Thymus (tissue), 11 donors: ENCODE measurements at regions not wholly inside any gene's neighbourhood (a gene's known extent, or its start where the extent isn't known, plus 50 kb on each side); places are given as distances from the start of the nearest gene placed in this dataset.
"Not testable (repeated sequence)": the region's sequence is repeated elsewhere in the genome, so short reads cannot be mapped to it uniquely, and the experiment has no call there.

Source experiments
- DNase-seq, 9 donors: peaks; one replicate each; pipeline ENCODE4 v3.0.0-alpha.2; 2013; ENCODE audit warnings: low spot score in 9 of 9, low read depth in 6 of 9, missing footprints in 1 of 9
- H3K27ac ChIP-seq, 2 donors: one replicate each; pipeline ENCODE4 v1.5.1; 2013; ENCODE audit warnings: control low read depth in 1 of 2, low read depth in 1 of 2, low read length in 1 of 2, mild to moderate bottlenecking in 1 of 2, moderate library complexity in 1 of 2
- H3K27me3 ChIP-seq, 2 donors: one replicate each; pipeline ENCODE4 v1.5.1; 2013; ENCODE audit warnings: low read length in 1 of 2; ENCODE audit not compliant: control insufficient read depth in 2 of 2, insufficient read depth in 1 of 2
- H3K36me3 ChIP-seq, 2 donors: one replicate each; pipeline ENCODE4 v1.5.1; 2013; ENCODE audit warnings: low read length in 1 of 2, mild to moderate bottlenecking in 1 of 2, moderate library complexity in 1 of 2; ENCODE audit not compliant: control insufficient read depth in 2 of 2, insufficient read depth in 2 of 2
- H3K4me1 ChIP-seq, 2 donors: one replicate each; pipeline ENCODE4 v1.5.1; 2013; ENCODE audit warnings: low read length in 2 of 2; ENCODE audit not compliant: control insufficient read depth in 2 of 2, insufficient read depth in 2 of 2
- H3K4me3 ChIP-seq, 2 donors: one replicate each; pipeline ENCODE4 v1.5.1; 2013; ENCODE audit warnings: low read length in 2 of 2, control low read depth in 1 of 2, mild to moderate bottlenecking in 1 of 2
- H3K9me3 ChIP-seq, 2 donors: one replicate each; pipeline ENCODE4 v1.5.1; 2013; ENCODE audit warnings: low read length in 1 of 2, mild to moderate bottlenecking in 1 of 2; ENCODE audit not compliant: control insufficient read depth in 2 of 2, insufficient read depth in 1 of 2
- WGBS: extraction: QIAGEN DNeasy Blood & Tissue Kit; methylation state at CpG from one replicate; pipeline ENCODE4 v1.1.7; 2013; 5-methylcytosine and 5-hydroxymethylcytosine counted together
- donor health status: healthy.

GRCh38 chr16:85199880-85200279 lies 87.6 kb upstream of the CIBAR2 start:
- Histone ChIP-seq H3K27ac (no peak overlapping the region), H3K4me1 (peaks cover 0 to 11% of the 10 kb centered on the region in 2 donors), H3K4me3 (no peak overlapping the region), H3K36me3 (no peaks in the 10 kb centered on the region), H3K27me3 (no peaks in the 10 kb centered on the region), H3K9me3 (no peaks in the 10 kb centered on the region)
- DNase-seq: no peak
- WGBS: 94% methylated on average over 9 of the region's 9 CpGs

DNA sequence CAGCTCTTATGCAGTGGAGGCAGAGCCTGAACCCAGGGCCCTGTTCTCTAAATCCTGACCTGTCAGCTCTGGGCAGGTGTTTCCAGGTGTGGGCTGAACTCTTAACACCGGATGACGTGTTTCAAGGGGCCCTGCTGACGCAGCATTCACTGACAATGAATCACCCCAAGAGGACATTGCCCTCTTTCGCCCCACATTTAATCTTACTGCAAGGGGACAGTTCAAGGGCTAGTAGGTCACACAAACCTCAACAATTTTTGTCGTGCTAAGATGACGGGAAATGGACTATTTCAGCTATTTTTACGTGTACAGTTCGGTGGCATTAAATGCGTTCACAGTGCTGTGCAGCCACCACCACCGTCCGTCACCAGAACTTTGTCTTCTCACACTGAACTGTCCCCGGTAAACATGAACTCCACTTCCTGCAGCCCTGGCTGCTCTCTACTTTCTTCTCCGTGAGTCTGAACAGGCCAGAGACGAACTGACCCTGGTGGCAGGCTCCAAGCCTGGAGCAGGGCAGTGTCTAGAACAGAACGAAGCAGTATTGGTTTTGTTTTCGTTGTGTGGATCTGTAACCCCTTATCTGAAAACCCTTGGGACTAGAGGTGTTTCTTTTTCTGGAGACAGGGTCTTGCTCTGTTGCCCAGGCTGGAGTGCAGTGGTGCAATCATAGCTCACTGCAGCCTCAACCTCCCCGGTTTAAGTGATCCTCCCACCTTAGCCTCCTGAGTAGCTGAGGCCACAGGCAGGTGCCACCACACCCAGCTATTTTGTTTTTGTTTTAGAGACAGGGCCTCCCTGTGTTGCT lies 88.4 kb upstream of the CIBAR2 start:
- Histone ChIP-seq H3K27me3 (no peaks in the 10 kb centered on the region), H3K36me3 (no peaks in the 10 kb centered on the region), H3K27ac (no peak overlapping the region), H3K9me3 (no peaks in the 10 kb centered on the region), H3K4me1 (peaks cover 0 to 11% of the 10 kb centered on the region in 2 donors), H3K4me3 (no peak overlapping the region)
- WGBS: 94% methylated on average over 17 of the region's 17 CpGs
- no peak for DNase-seq

GRCh38 chr16:85201574-85201973 lies 89.3 kb upstream of the CIBAR2 start:
- Histone ChIP-seq H3K4me3 (no peak overlapping the region), H3K27me3 (no peaks in the 10 kb centered on the region), H3K27ac (no peak overlapping the region), H3K36me3 (no peaks in the 10 kb centered on the region), H3K9me3 (no peaks in the 10 kb centered on the region), H3K4me1 (peaks cover 0 to 12% of the 10 kb centered on the region in 2 donors)
- DNase-seq: no peak
- WGBS: 92% methylated on average over 8 of the region's 8 CpGs

- WGBS: 86% methylated on average over 14 of the region's 14 CpGs
- DNase-seq: no peak
- H3K27me3 ChIP-seq: peaks cover 0 to 3% of the 10 kb centered on the region in 2 donors
- peak overlapping the region in 1 of 2 donors; percentile 43 for H3K27ac ChIP-seq
- H3K4me3 ChIP-seq: no peak overlapping the region
- peaks cover 0 to 14% of the 10 kb centered on the region in 2 donors for H3K4me1 ChIP-seq
- no peaks in the 10 kb centered on the region for H3K36me3 ChIP-seq
- H3K9me3 ChIP-seq: no peaks in the 10 kb centered on the region
Measured at GRCh38 chr16:85202051-85202601, 89.9 kb upstream of the CIBAR2 start.

- DNase-seq: no peak
- Histone ChIP-seq H3K9me3 (peaks cover 0 to 3% of the 10 kb centered on the region in 2 donors), H3K36me3 (no peaks in the 10 kb centered on the region), H3K27ac (peak overlapping the region in 1 of 2 donors; percentile 43), H3K4me1 (peaks cover 0 to 15% of the 10 kb centered on the region in 2 donors), H3K4me3 (no peak overlapping the region), H3K27me3 (peaks cover 0 to 3% of the 10 kb centered on the region in 2 donors)
- WGBS: 87% methylated on average over 21 of the region's 21 CpGs
Measured at GRCh38 chr16:85202631-85203461, 90.6 kb upstream of the CIBAR2 start.

- Histone ChIP-seq H3K4me3 (no peak overlapping the region), H3K36me3 (no peaks in the 10 kb centered on the region), H3K4me1 (peaks cover 0 to 15% of the 10 kb centered on the region in 2 donors), H3K27ac (no peak overlapping the region), H3K27me3 (peaks cover 0 to 3% of the 10 kb centered on the region in 2 donors), H3K9me3 (peaks cover under 1 to 7% of the 10 kb centered on the region in 2 donors)
- DNase-seq: no peak
- WGBS: 95% methylated on average over 5 of the region's 5 CpGs
Measured at GRCh38 chr16:85203462-85203813, 91.2 kb upstream of the CIBAR2 start.

GRCh38 chr16:85204242-85205010 lies 92.2 kb upstream of the CIBAR2 start:
- Histone ChIP-seq H3K4me3 (no peak overlapping the region), H3K36me3 (no peaks in the 10 kb centered on the region), H3K27ac (peak overlapping the region in 1 of 2 donors; percentile 20), H3K4me1 (peaks cover 0 to 15% of the 10 kb centered on the region in 2 donors), H3K9me3 (peaks cover 9 to 17% of the 10 kb centered on the region in 2 donors), H3K27me3 (peaks cover 0 to 3% of the 10 kb centered on the region in 2 donors)
- WGBS: 86% methylated on average over 7 of the region's 7 CpGs
- DNase-seq: no peak

DNA sequence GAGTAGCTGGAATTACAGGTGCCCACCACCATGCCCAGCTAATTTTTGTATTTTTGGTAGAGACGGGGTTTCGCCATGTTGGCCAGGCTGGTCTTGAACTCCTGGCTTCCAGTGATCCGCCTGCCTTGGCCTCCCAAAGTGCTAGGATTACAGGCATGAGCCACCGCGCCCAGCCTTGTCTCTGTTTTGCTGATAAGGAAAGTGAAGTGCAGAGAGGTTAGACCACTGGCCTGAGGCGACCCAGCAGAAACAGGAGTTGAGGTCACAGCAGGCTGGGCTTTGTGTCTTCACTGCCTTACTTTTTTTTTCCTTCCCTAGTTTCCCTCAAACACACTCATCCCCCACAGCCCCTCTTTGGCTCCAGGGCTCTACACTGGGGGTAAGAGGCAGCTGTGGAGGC lies 93.0 kb upstream of the CIBAR2 start:
- WGBS: 94% methylated on average over 6 of the region's 6 CpGs
- H3K4me3 ChIP-seq, H3K36me3 ChIP-seq, DNase-seq, H3K27ac ChIP-seq, H3K27me3 ChIP-seq: not testable (repeated sequence)
- Histone ChIP-seq H3K4me1 (peaks cover 0 to 15% of the 10 kb centered on the region in 2 donors), H3K9me3 (peaks cover 10 to 17% of the 10 kb centered on the region in 2 donors)
